Activated CD8-positive, alpha-beta T cell treated with anti-CD3 and anti-CD28 coated beads, Interleukin-2, amount 10 ng/mL, durations not matched to agents 7 days and 5 days (primary cell): ENCODE measurements at regions not wholly inside any gene's neighbourhood (a gene's known extent, or its start where the extent isn't known, plus 50 kb on each side); places are given as distances from the start of the nearest gene placed in this dataset.
A peak's percentile ranks its signal among the peaks of the same experiment; 100 is the strongest.

Experiments
- ATAC-seq: fragments of 150-1000 bp; cut with Tn5 transposase; one replicate; pipeline ENCODE4 v1.10.0; 2021; ENCODE audit warnings: moderate library complexity
- CTCF ChIA-PET: fragments of 350-600 bp; sonication (Branson Sonifier 250); formaldehyde crosslinking; loops from one replicate; lab custom pipeline; 2021; ENCODE audit warnings: antibody characterized with exemption; lab: Charles Lee
- POLR2A ChIA-PET: fragments of 350-600 bp; sonication (Branson Sonifier 250); formaldehyde crosslinking; loops from one replicate; lab custom pipeline; 2021; ENCODE audit warnings: antibody characterized with exemption; lab: Charles Lee
- DNase-seq: peaks from one replicate; pipeline ENCODE4 v3.0.0-alpha.2; 2020
- H3K27ac Mint-ChIP-seq: one replicate; pipeline ENCODE4 v1.8.0; 2021; ENCODE audit warnings: mild to moderate bottlenecking, mixed read lengths
- H3K27me3 Mint-ChIP-seq: one replicate; pipeline ENCODE4 v1.8.0; 2021; ENCODE audit warnings: low read depth, mixed read lengths
- H3K36me3 Mint-ChIP-seq: one replicate; pipeline ENCODE4 v1.8.0; 2021; ENCODE audit warnings: low read depth, mixed read lengths
- H3K4me1 Mint-ChIP-seq: one replicate; pipeline ENCODE4 v1.8.0; 2021; ENCODE audit warnings: low read depth, mixed read lengths
- H3K4me3 Mint-ChIP-seq: one replicate; pipeline ENCODE4 v1.8.0; 2021; ENCODE audit warnings: mild to moderate bottlenecking, mixed read lengths
- H3K9me3 Mint-ChIP-seq: one replicate; pipeline ENCODE4 v1.8.0; 2022; ENCODE audit warnings: mixed read lengths; ENCODE audit not compliant: insufficient read depth

DNA sequence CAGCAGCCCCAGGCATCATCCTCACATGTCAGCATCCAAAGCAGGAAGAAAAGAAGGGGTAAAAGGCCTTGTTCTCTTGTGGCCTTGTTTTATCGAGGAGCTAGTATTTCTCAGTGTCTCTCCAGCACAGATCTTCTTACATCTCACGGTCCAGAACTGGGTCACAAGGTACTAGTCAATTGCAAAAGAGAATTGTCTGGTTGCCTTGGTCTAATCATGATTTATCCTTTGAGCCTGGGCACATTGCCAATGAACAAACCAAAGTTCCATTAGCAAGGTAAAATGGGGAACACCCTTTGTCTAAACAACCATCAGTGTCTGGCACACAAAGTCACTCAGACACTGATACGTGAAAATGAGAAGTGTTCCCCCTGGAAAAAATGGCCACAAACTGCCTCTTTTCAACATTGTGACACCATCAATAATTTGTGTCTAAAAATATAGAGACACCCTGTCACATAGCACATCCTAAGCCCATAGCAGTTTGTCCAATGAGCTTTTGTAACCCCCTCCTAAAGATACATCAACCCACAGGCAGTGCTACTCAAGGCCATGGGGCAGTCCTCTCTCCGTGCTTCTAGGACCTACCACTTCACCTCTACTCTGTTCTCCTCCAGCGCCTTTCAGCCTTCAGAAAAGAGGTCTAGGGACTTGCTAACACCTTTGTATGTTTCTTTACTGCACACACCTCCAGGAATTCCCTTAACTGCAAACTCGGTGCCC lies 534.4 kb downstream of the MID1IP1 start:
- no peak for DNase-seq
- Mint-ChIP-seq H3K27ac (peak overlapping the region; percentile 25), H3K4me1 (peaks cover 39% of the 10 kb centered on the region), H3K36me3 (no peaks in the 10 kb centered on the region), H3K27me3 (no peaks in the 10 kb centered on the region), H3K4me3 (no peak overlapping the region), H3K9me3 (no peaks in the 10 kb centered on the region)
- POLR2A ChIA-PET, result no interaction called here
- ATAC-seq, result no peak
- CTCF ChIA-PET, result no interaction called here

DNA sequence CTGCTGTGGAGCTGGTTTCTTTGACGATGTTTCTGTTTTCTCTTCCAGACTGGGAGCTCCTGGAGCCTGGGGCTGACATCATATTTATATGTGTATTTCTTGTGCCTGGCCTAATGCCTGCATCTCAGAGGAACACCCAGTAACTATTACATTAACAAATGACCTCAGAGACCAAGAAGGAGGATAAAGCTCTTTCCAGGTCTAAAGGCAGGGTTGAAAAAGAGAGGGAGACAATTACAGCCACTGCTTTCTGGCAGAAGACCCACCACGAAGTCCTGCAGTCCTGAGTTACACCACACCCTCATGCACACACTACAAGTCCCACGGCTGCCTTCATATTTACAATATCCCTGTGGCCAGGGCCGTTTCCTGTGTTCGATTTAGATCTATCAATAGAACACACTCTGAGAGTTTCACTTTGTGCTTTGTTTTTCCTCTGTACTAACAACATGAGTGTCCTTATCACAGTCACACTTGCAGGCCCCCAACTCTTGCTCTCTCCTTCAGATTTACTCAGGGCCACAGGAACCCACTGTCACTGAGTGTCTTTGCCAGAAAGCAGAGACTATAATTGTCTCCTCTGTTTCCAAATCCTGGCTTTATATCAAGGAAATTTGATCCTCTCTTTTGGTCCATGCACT lies 535.5 kb downstream of the MID1IP1 start:
- CTCF ChIA-PET, result no interaction called here
- H3K36me3 Mint-ChIP-seq, result no peaks in the 10 kb centered on the region
- peak overlapping the region; percentile 44 for H3K4me3 Mint-ChIP-seq
- POLR2A ChIA-PET, result no interaction called here
- H3K27ac Mint-ChIP-seq, result peak overlapping the region; percentile 85
- H3K27me3 Mint-ChIP-seq, result no peaks in the 10 kb centered on the region
- no peaks in the 10 kb centered on the region for H3K9me3 Mint-ChIP-seq
- DNase-seq, result peak; percentile 56
- peaks cover 29% of the 10 kb centered on the region for H3K4me1 Mint-ChIP-seq
- peak; percentile 93 for ATAC-seq

DNA sequence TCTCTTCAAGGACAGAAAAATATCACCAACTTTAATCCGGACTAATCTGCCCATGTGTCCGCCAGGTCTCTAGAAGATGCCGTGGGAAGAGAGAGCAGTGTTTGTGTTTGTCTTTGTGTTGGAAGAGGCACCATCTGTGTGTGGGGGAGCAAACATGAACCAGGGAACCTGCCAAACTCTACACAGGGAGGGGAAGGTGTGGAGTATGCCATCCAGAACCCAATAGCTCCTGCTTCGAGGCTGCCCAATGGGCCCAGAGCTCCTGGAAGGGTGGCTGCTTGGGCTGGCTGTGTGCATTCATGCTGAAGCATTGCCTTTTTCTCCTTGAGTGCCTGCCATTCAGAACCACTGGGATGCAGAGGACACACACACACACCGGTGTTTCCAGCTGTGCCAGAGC lies 536.2 kb downstream of the MID1IP1 start:
- no peak for DNase-seq
- ChIA-PET CTCF (no interaction called here), POLR2A (no interaction called here)
- peak overlapping the region; percentile 44 for H3K4me3 Mint-ChIP-seq
- ATAC-seq, result no peak
- peaks cover 28% of the 10 kb centered on the region for H3K4me1 Mint-ChIP-seq
- H3K27ac Mint-ChIP-seq, result peak overlapping the region; percentile 85
- no peaks in the 10 kb centered on the region for H3K9me3 Mint-ChIP-seq
- no peaks in the 10 kb centered on the region for H3K36me3 Mint-ChIP-seq
- no peaks in the 10 kb centered on the region for H3K27me3 Mint-ChIP-seq

- DNase-seq (no peak), ATAC-seq (no peak)
- no peaks in the 10 kb centered on the region for H3K9me3 Mint-ChIP-seq
- no peaks in the 10 kb centered on the region for H3K36me3 Mint-ChIP-seq
- no peak overlapping the region for H3K27ac Mint-ChIP-seq
- ChIA-PET CTCF (no interaction called here), POLR2A (no interaction called here)
- H3K4me3 Mint-ChIP-seq, result no peak overlapping the region
- peaks cover 30% of the 10 kb centered on the region for H3K4me1 Mint-ChIP-seq
- no peaks in the 10 kb centered on the region for H3K27me3 Mint-ChIP-seq
These were observed 537.3 kb downstream of the MID1IP1 start for GRCh38 chrX:39338583-39338982.

- H3K36me3 Mint-ChIP-seq, result no peaks in the 10 kb centered on the region
- H3K4me3 Mint-ChIP-seq, result no peak overlapping the region
- H3K27ac Mint-ChIP-seq, result no peak overlapping the region
- ChIA-PET CTCF (no interaction called here), POLR2A (no interaction called here)
- no peaks in the 10 kb centered on the region for H3K4me1 Mint-ChIP-seq
- H3K9me3 Mint-ChIP-seq, result no peaks in the 10 kb centered on the region
- no peaks in the 10 kb centered on the region for H3K27me3 Mint-ChIP-seq
- ATAC-seq (no peak), DNase-seq (no peak)
These were observed 555.0 kb downstream of the MID1IP1 start for GRCh38 chrX:39356119-39356807.

- no peak overlapping the region for H3K4me3 Mint-ChIP-seq
- H3K36me3 Mint-ChIP-seq, result no peaks in the 10 kb centered on the region
- no peaks in the 10 kb centered on the region for H3K27me3 Mint-ChIP-seq
- ATAC-seq (no peak), DNase-seq (no peak)
- CTCF ChIA-PET, result no interaction called here
- POLR2A ChIA-PET, result no interaction called here
- H3K9me3 Mint-ChIP-seq, result no peaks in the 10 kb centered on the region
- no peak overlapping the region for H3K27ac Mint-ChIP-seq
- H3K4me1 Mint-ChIP-seq, result no peaks in the 10 kb centered on the region
These were observed 558.8 kb downstream of the MID1IP1 start for GRCh38 chrX:39360101-39360500.

- no peak for DNase-seq
These were observed 560.5 kb downstream of the MID1IP1 start for GRCh38 chrX:39361736-39362135.

DNA sequence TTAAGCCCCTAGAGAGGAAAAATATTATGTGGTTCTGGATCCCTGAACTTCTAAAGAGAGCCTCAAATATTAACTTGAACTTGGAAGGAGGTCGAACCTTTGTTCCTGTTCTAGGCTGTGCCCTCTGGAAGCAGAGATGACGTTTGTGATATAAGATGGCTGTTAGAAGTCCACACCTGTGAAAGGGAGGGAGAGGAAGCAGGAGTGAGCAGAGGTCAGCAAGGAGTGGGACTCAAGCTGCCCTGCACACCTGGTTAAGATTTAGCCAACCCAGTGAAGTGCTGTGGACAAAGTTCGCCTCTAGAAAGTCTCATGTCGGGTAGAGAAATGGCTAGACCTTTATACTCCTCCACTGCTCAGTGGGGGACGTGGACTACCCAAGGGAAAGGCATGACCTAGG lies 566.2 kb downstream of the MID1IP1 start:
- no peak overlapping the region for H3K4me3 Mint-ChIP-seq
- DNase-seq (no peak), ATAC-seq (no peak)
- H3K9me3 Mint-ChIP-seq, result no peaks in the 10 kb centered on the region
- ChIA-PET CTCF (no interaction called here), POLR2A (no interaction called here)
- no peaks in the 10 kb centered on the region for H3K36me3 Mint-ChIP-seq
- H3K4me1 Mint-ChIP-seq, result no peaks in the 10 kb centered on the region
- H3K27me3 Mint-ChIP-seq, result no peaks in the 10 kb centered on the region
- no peak overlapping the region for H3K27ac Mint-ChIP-seq

More at GRCh38 chrX:39361736-39362135, 560.5 kb downstream of the MID1IP1 start:
- H3K9me3 Mint-ChIP-seq, result no peaks in the 10 kb centered on the region
- ChIA-PET POLR2A (no interaction called here), CTCF (no interaction called here)
- no peaks in the 10 kb centered on the region for H3K36me3 Mint-ChIP-seq
- no peak overlapping the region for H3K27ac Mint-ChIP-seq
- no peaks in the 10 kb centered on the region for H3K4me1 Mint-ChIP-seq
- H3K4me3 Mint-ChIP-seq, result no peak overlapping the region
- ATAC-seq, result no peak
- no peaks in the 10 kb centered on the region for H3K27me3 Mint-ChIP-seq

DNA sequence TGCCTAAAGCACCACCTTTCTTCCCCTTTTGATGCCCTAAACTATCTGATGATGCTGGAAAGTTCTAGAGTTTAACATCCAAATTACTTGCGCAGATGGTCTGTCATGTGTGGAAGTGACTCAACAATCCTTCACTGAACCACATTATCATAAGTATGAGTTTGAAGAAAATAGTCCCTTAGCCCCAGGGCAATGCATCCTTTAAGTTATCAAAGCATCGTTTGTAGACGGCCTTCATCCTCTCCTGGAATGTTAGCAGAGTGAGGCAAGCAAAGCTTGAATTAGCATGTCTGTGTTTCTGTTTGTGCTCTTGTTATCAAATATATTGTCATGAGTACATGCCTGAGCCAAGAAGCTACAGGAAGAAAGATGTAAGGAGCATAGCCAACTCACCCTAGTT lies 570.9 kb downstream of the MID1IP1 start:
- CTCF ChIA-PET, result no interaction called here
- Mint-ChIP-seq H3K36me3 (no peaks in the 10 kb centered on the region), H3K27me3 (no peaks in the 10 kb centered on the region), H3K4me3 (no peak overlapping the region), H3K4me1 (no peaks in the 10 kb centered on the region), H3K9me3 (no peaks in the 10 kb centered on the region), H3K27ac (no peak overlapping the region)
- ATAC-seq (no peak), DNase-seq (no peak)
- POLR2A ChIA-PET, result no interaction called here

GRCh38 chrX:39377157-39377556 lies 575.9 kb downstream of the MID1IP1 start:
- ChIA-PET POLR2A (no interaction called here), CTCF (no interaction called here)
- no peaks in the 10 kb centered on the region for H3K9me3 Mint-ChIP-seq
- H3K27me3 Mint-ChIP-seq, result no peaks in the 10 kb centered on the region
- H3K4me1 Mint-ChIP-seq, result no peaks in the 10 kb centered on the region
- H3K27ac Mint-ChIP-seq, result no peak overlapping the region
- H3K4me3 Mint-ChIP-seq, result no peak overlapping the region
- no peaks in the 10 kb centered on the region for H3K36me3 Mint-ChIP-seq
- DNase-seq (no peak), ATAC-seq (no peak)

DNA sequence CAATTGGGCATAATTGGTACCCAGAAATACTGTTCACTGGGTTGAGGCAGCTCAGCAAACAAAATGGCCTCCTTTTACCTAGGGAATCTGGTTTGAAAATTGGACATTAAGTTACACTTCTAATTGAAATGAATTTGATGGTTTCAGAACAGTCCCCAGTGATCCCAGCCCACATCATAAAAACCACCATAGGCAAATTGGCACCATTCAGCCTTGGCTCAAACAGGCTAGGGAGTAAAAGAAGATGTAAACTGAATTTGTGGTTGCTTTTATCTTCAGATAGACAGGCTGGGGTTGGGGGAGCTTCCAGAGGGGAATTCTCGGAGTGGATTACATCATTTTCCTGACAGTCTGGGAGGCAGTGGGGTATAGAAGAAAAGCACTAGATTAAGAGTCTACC lies 576.5 kb downstream of the MID1IP1 start:
- no peaks in the 10 kb centered on the region for H3K27me3 Mint-ChIP-seq
- H3K4me3 Mint-ChIP-seq, result no peak overlapping the region
- no peak for DNase-seq
- ChIA-PET POLR2A (no interaction called here), CTCF (no interaction called here)
- no peaks in the 10 kb centered on the region for H3K4me1 Mint-ChIP-seq
- no peak for ATAC-seq
- H3K27ac Mint-ChIP-seq, result no peak overlapping the region
- no peaks in the 10 kb centered on the region for H3K9me3 Mint-ChIP-seq
- H3K36me3 Mint-ChIP-seq, result no peaks in the 10 kb centered on the region

GRCh38 chrX:39381422-39381821 lies 580.2 kb downstream of the MID1IP1 start:
- no peaks in the 10 kb centered on the region for H3K27me3 Mint-ChIP-seq

More at GRCh38 chrX:39381422-39381821, 580.2 kb downstream of the MID1IP1 start:
- Mint-ChIP-seq H3K4me3 (no peak overlapping the region), H3K9me3 (no peaks in the 10 kb centered on the region), H3K27ac (no peak overlapping the region), H3K4me1 (no peaks in the 10 kb centered on the region), H3K36me3 (no peaks in the 10 kb centered on the region)
- POLR2A ChIA-PET, result no interaction called here
- DNase-seq (no peak), ATAC-seq (no peak)
- CTCF ChIA-PET, result no interaction called here
